LNCaP clone FGC (cell line): ENCODE measurements at regions not wholly inside any gene's neighbourhood (a gene's known extent, or its start where the extent isn't known, plus 50 kb on each side); places are given as distances from the start of the nearest gene placed in this dataset.
A peak's percentile ranks its signal among the peaks of the same experiment; 100 is the strongest.
"Not testable (repeated sequence)": the region's sequence is repeated elsewhere in the genome, so short reads cannot be mapped to it uniquely, and the experiment has no call there.

Source experiments
- DNase-seq: peaks from one replicate; pipeline ENCODE4 v3.0.0-alpha.2; 2011; ENCODE audit warnings: low read depth
- H3K4me3 ChIP-seq: 2 replicates; pipeline ENCODE4 v1.5.1; 2011; ENCODE audit warnings: mild to moderate bottlenecking, low read depth, low read length, control low read depth
- TF ChIP-seq, protein P1 (sequence below): IDR thresholded peaks from 2 replicates; pipeline ENCODE4 v1.5.1; 2012; ENCODE audit warnings: mild to moderate bottlenecking; ENCODE audit not compliant: control insufficient read depth, insufficient read depth; ENCODE audit errors: extremely low read depth

DNA sequence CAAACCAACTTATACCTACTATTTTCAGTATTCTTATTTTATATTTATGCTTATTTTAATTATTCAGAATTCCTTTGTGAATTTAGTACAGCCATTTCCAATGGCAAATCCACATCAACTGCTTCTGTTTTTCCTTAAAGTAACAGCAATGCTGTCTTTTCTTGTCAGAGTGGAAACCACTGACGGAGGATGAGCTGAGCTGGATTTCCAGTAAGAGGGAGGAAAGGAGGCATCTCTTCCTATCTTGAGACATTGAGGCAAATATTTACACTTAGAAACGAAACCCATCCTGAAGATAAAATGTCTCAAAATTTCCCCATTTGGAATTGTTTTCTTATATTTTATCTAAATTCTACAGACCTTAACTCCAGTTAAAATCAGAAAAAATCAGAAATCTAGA lies 66.1 kb upstream of the SLC44A3 start:
- H3K4me3 ChIP-seq, result no peak overlapping the region
- TF ChIP-seq, protein P1, sequence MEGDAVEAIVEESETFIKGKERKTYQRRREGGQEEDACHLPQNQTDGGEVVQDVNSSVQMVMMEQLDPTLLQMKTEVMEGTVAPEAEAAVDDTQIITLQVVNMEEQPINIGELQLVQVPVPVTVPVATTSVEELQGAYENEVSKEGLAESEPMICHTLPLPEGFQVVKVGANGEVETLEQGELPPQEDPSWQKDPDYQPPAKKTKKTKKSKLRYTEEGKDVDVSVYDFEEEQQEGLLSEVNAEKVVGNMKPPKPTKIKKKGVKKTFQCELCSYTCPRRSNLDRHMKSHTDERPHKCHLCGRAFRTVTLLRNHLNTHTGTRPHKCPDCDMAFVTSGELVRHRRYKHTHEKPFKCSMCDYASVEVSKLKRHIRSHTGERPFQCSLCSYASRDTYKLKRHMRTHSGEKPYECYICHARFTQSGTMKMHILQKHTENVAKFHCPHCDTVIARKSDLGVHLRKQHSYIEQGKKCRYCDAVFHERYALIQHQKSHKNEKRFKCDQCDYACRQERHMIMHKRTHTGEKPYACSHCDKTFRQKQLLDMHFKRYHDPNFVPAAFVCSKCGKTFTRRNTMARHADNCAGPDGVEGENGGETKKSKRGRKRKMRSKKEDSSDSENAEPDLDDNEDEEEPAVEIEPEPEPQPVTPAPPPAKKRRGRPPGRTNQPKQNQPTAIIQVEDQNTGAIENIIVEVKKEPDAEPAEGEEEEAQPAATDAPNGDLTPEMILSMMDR, result no peak

DNA sequence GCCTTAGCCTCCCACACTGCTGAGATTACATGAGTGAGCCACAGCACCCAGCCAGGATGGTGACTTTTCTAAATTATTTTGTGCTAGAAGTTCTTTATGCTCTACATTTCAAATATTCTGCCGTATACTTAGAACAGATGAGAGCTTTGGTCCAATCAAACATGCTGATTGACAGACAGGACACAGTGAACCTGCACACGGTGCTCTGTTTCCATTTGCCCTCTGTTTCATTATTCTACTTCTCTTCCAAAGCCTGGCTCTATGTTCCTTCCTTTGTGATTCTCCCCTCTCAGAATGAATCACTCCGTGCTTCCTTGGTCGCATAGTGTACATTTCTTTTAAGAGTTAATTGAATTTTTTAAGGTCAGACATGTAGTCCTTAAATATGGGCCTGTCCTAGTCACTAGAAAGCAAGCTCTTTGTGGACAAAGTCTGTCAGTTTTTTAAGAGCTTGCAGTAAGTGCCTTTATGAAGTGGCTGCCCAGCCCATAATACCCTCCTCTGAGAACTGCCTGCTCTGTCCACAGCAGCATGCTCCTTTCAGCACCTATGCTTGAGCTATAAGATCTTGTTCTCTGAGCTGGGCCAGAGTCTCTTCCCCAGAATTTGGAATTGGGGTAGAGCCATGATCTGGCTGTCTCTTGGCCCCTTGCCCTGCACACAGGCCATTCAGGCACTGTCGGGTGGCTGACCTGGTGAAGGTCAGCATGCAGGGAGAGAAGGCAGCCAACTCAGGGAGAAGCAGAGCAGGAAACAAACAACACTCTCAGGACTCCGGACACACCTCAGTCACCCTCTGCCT lies 66.8 kb upstream of the SLC44A3 start:
- DNase-seq, result no peak
- TF ChIP-seq, protein P1, result no peak
- no peak overlapping the region for H3K4me3 ChIP-seq

More for the DNA sequence above, 66.1 kb upstream of the SLC44A3 start:
- DNase-seq, result no peak

DNA sequence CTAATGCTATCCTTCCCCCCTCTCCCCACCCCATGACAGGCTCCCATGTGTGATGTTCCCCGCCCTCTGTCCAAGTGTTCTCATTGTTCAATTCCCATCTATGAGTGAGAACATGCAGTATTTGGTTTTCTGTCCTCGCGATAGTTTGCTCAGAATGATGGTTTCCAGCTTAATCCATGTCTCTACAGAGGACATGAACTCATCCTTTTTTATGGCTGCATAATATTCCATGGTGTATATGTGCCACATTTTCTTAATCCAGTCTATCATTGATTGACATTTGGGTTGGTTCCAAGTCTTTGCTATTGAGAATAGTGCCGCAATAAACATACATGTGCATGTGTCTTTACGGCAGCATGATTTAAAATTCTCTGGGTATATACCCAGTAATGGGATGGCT lies 68.7 kb upstream of the SLC44A3 start:
- DNase-seq, H3K4me3 ChIP-seq: not testable (repeated sequence)

DNA sequence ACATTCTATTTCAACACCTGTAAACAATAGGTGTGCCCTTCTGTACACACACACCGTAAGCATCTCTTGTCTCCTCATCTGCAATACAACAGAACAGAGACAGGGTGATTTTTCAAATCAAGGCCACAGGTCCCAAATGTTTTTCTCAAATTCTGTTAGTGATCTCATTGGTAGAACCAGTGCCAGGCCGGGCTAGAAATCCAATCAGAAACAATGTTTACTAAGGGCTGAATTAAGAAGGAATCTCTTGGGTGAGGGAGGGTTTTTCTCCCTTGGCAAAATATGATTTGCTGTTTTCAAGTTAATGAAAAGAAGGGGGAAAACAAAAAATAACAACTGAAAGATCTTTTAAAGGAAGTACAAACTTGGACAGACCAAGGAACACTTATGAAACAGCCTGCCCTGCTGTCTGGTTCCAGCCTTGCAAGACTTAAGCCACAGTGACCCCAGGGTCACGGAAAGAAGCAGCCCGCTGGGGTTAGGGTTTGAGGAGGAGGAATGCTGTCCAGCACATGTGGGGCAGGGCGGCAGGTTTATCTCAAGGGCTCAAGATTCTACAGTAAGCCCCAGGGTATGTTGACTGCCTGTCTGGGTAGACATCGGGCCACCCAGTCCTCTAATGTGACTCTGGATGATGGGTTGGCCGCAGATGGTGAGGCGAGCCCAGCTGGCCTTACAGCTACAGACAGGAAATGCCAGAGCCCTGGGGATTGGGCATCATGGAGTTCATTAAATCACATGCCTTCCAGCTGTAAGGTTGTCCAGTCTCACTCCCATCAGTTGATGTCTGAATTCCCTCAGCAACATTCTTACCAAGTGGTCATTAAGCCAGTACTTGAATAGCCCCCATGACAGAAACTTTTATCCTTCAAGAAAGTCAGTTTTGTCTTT lies 73.3 kb upstream of the SLC44A3 start:
- TF ChIP-seq, protein P1, result no peak
- no peak for DNase-seq
- no peak overlapping the region for H3K4me3 ChIP-seq

DNA sequence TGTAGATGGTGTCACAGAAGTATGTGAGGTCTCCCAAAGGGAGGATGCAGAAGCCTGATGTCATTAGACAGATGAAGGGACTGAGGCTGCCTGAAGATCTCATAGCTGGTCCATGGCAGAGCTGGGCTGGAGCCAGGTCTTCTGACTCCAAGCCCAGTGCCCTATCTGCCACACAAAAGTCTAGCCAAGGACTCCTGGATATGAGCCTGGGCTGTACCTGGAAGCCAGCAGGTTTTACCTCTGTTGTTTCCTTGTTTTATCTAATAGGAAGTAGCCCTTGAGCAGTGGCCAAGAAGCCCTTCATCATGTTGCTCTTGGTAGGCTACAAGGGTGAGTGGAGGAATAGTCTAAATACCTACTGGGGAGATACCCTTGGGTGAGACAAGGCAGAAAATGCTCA lies 74.4 kb upstream of the SLC44A3 start:
- DNase-seq, result peak; percentile 65
- TF ChIP-seq, protein P1, result no peak
- no peak overlapping the region for H3K4me3 ChIP-seq

DNA sequence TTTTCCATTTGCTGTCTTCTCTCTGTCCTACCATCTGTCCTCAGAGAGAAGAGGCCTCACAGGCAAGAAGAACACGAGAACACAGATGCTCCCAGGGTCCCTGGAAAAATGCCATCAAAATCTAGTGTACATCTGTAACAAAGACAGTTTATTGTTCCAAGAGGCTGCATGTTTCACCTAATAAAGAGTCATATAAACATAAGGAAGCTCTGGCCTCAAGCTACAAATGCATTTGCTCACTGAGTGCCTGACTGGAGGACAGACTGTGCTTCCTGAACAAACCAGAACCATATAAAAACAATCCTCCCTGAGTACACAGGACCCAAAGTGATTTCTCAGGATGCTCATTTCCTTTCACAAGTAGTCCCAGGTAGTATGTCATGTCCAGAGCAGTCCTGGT lies 76.3 kb upstream of the SLC44A3 start:
- no peak overlapping the region for H3K4me3 ChIP-seq
- peak; percentile 99 for DNase-seq
- TF ChIP-seq, protein P1, result no peak

DNA sequence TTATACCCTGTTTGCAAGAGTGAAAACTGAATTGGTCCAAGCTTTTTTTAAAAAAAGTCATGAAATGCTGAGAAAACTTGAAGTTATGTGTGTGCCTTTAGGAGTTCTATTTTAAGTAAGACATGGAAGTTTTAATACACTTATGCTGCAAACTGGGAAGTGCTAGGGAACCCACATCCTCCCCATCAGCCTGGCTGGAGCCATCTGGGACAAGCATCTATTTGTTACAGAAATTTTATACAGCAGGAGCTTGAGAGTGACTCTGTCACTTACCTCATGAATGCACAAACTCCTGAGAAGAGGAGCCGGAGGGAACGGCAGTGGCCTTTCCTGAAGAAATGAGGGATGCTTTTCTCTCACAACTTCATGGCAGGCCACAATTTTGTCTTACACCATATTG lies 78.2 kb upstream of the SLC44A3 start:
- no peak overlapping the region for H3K4me3 ChIP-seq
- no peak for DNase-seq
- TF ChIP-seq, protein P1, result no peak
